Keratinocyte (primary cell): ENCODE measurements at regions not wholly inside any gene's neighbourhood (a gene's known extent, or its start where the extent isn't known, plus 50 kb on each side); places are given as distances from the start of the nearest gene placed in this dataset.

Source experiments
- EZH2 ChIP-seq: IDR thresholded peaks from one replicate; pipeline ENCODE4 v1.6.1; 2012; ENCODE audit warnings: inconsistent platforms, mild to moderate bottlenecking, low read length, moderate library complexity
- TF ChIP-seq, protein P1 (sequence below), 3 experiments: IDR thresholded peaks in 1 of 3; conservative IDR thresholded peaks in 1 of 3; optimal IDR thresholded peaks in 1 of 3; 2 replicates in 2 of 3; 3 replicates in 1 of 3; pipeline versions ENCODE3 to v1.5.1; 2011; ENCODE audit warnings: low read length in 3 of 3, mild to moderate bottlenecking in 3 of 3, moderate library complexity in 2 of 3, control low read depth in 1 of 3, inconsistent platforms in 1 of 3; ENCODE audit not compliant: insufficient read depth in 2 of 3; ENCODE audit errors: extremely low read depth in 1 of 3

GRCh38 chr14:97349463-97349862 is 552.3 kb downstream of the VRK1 start:
- TF ChIP-seq, protein P1, sequence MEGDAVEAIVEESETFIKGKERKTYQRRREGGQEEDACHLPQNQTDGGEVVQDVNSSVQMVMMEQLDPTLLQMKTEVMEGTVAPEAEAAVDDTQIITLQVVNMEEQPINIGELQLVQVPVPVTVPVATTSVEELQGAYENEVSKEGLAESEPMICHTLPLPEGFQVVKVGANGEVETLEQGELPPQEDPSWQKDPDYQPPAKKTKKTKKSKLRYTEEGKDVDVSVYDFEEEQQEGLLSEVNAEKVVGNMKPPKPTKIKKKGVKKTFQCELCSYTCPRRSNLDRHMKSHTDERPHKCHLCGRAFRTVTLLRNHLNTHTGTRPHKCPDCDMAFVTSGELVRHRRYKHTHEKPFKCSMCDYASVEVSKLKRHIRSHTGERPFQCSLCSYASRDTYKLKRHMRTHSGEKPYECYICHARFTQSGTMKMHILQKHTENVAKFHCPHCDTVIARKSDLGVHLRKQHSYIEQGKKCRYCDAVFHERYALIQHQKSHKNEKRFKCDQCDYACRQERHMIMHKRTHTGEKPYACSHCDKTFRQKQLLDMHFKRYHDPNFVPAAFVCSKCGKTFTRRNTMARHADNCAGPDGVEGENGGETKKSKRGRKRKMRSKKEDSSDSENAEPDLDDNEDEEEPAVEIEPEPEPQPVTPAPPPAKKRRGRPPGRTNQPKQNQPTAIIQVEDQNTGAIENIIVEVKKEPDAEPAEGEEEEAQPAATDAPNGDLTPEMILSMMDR (optimal IDR thresholded peaks at IDR 0.05 in 1 of 3, IDR thresholded peaks at IDR 0.05 in 1 of 3, conservative IDR thresholded peaks at IDR 0.05 in 1 of 3; ENCODE audit: extremely low read depth in 1 of 3, insufficient read depth in 2 of 3, low read length in 3 of 3): no peak
- no peak for TF ChIP-seq EZH2
